Fibroblast of lung (primary cell): ENCODE measurements at regions not wholly inside any gene's neighbourhood (a gene's known extent, or its start where the extent isn't known, plus 50 kb on each side); places are given as distances from the start of the nearest gene placed in this dataset.

ENCODE experiments used
- EZH2 ChIP-seq: IDR thresholded peaks from 2 replicates; pipeline ENCODE4 v1.5.1; 2012; ENCODE audit warnings: low read length, control low read depth, mild to moderate bottlenecking; ENCODE audit errors: missing control alignments
- TF ChIP-seq, protein P1 (sequence below), 2 donors: IDR thresholded peaks in 1 of 2; conservative IDR thresholded peaks in 1 of 2; 1 replicate in 1 of 2; 2 replicates in 1 of 2; pipeline ENCODE4 v1.5.1; 2011 to 2012; ENCODE audit warnings: low read length in 2 of 2, control low read depth in 1 of 2, inconsistent platforms in 1 of 2, low read depth in 1 of 2, mild to moderate bottlenecking in 1 of 2

- no peak for TF ChIP-seq EZH2
- TF ChIP-seq, protein P1, sequence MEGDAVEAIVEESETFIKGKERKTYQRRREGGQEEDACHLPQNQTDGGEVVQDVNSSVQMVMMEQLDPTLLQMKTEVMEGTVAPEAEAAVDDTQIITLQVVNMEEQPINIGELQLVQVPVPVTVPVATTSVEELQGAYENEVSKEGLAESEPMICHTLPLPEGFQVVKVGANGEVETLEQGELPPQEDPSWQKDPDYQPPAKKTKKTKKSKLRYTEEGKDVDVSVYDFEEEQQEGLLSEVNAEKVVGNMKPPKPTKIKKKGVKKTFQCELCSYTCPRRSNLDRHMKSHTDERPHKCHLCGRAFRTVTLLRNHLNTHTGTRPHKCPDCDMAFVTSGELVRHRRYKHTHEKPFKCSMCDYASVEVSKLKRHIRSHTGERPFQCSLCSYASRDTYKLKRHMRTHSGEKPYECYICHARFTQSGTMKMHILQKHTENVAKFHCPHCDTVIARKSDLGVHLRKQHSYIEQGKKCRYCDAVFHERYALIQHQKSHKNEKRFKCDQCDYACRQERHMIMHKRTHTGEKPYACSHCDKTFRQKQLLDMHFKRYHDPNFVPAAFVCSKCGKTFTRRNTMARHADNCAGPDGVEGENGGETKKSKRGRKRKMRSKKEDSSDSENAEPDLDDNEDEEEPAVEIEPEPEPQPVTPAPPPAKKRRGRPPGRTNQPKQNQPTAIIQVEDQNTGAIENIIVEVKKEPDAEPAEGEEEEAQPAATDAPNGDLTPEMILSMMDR (conservative IDR thresholded peaks at IDR 0.05 in 1 of 2, IDR thresholded peaks at IDR 0.05 in 1 of 2; ENCODE audit: low read depth in 1 of 2, low read length in 2 of 2): no peak
These were observed 56.7 kb upstream of the TNFRSF21 start for GRCh38 chr6:47366335-47366890.
